WTC11 (cell line): ENCODE measurements at regions not wholly inside any gene's neighbourhood (a gene's known extent, or its start where the extent isn't known, plus 50 kb on each side); places are given as distances from the start of the nearest gene placed in this dataset.

ENCODE experiments used
- ATAC-seq: fragments of 200-7000 bp; cut with Tn5 transposase; 2 replicates; pipeline ENCODE4 v1.10.0; 2021; ENCODE audit warnings: mild to moderate bottlenecking, moderate library complexity
- CTCF ChIA-PET: fragments of 300-600 bp; sonication (Branson Sonifier 250); formaldehyde crosslinking; loops from one replicate; lab custom pipeline; 2021; ENCODE audit warnings: antibody characterized with exemption; lab: Charles Lee
- POLR2A ChIA-PET: fragments of 350-600 bp; sonication (Branson Sonifier 250); formaldehyde crosslinking; loops from one replicate; lab custom pipeline; 2021; ENCODE audit warnings: antibody characterized with exemption; lab: Charles Lee
- DNase-seq: peaks from one replicate; pipeline ENCODE4 v3.0.0; 2021; ENCODE audit warnings: low spot score
- H3K27ac Mint-ChIP-seq: 2 replicates; pipeline ENCODE4 v1.8.0; 2021; ENCODE audit warnings: mixed read lengths
- H3K27me3 Mint-ChIP-seq: 2 replicates; pipeline ENCODE4 v1.8.0; 2021; ENCODE audit warnings: low read depth, mild to moderate bottlenecking, moderate library complexity, mixed read lengths
- H3K36me3 Mint-ChIP-seq: 2 replicates; pipeline ENCODE4 v1.8.0; 2021; ENCODE audit warnings: mixed read lengths
- H3K4me1 Mint-ChIP-seq: 2 replicates; pipeline ENCODE4 v1.8.0; 2022; ENCODE audit warnings: mixed read lengths
- H3K4me3 Mint-ChIP-seq: 2 replicates; pipeline ENCODE4 v1.8.0; 2021; ENCODE audit warnings: mild to moderate bottlenecking, moderate library complexity, mixed read lengths
- H3K9me3 Mint-ChIP-seq: 2 replicates; pipeline ENCODE4 v1.8.0; 2021; ENCODE audit warnings: mixed read lengths
- CREB1 ChIP-seq: sonication (generic); formaldehyde crosslinking; IDR thresholded peaks from 2 replicates; pipeline ENCODE4 v1.8.0; 2023; ENCODE audit warnings: mild to moderate bottlenecking, missing genetic modification reagents
- EMX1 ChIP-seq: fragments of 250-450 bp; sonication (Bioruptor Pico); IDR thresholded peaks from 2 replicates; pipeline ENCODE4 v1.8.0; 2021; ENCODE audit warnings: mild to moderate bottlenecking
- IRF2 ChIP-seq: sonication (generic); formaldehyde crosslinking; IDR thresholded peaks from 2 replicates; pipeline ENCODE4 v1.8.0; 2022; ENCODE audit warnings: low read depth, missing genetic modification reagents, borderline replicate concordance
- NFE2L1 ChIP-seq: sonication (generic); formaldehyde crosslinking; IDR thresholded peaks from 2 replicates; pipeline ENCODE4 v1.8.1; 2023; ENCODE audit warnings: missing genetic modification reagents
- NFYB ChIP-seq: sonication (generic); formaldehyde crosslinking; conservative IDR thresholded peaks from 2 replicates; pipeline ENCODE4 v1.8.0; 2022; ENCODE audit warnings: low read depth, missing genetic modification reagents
- NR1H2 ChIP-seq: sonication (generic); formaldehyde crosslinking; IDR thresholded peaks from 2 replicates; pipeline ENCODE4 v1.9.0; 2021; ENCODE audit warnings: mild to moderate bottlenecking, moderate library complexity, missing genetic modification reagents
- RELA ChIP-seq: sonication (generic); formaldehyde crosslinking; IDR thresholded peaks from 2 replicates; pipeline ENCODE4 v1.8.1; 2022; ENCODE audit warnings: missing genetic modification reagents, mild to moderate bottlenecking, borderline replicate concordance
- SMAD3 ChIP-seq: sonication (generic); formaldehyde crosslinking; IDR thresholded peaks from 2 replicates; pipeline ENCODE4 v1.8.0; 2022; ENCODE audit warnings: missing genetic modification reagents, mild to moderate bottlenecking, borderline replicate concordance
- ZNF138 ChIP-seq: sonication (generic); formaldehyde crosslinking; conservative IDR thresholded peaks from 2 replicates; pipeline ENCODE4 v1.8.1; 2022; ENCODE audit warnings: mild to moderate bottlenecking, moderate library complexity, missing genetic modification reagents
- ZNF671 ChIP-seq: fragments of 250-450 bp; sonication (Bioruptor Pico); IDR thresholded peaks from 2 replicates; pipeline ENCODE4 v1.8.0; 2021; ENCODE audit warnings: mild to moderate bottlenecking
- TF ChIP-seq, protein P1 (sequence below): sonication (generic); formaldehyde crosslinking; conservative IDR thresholded peaks from 2 replicates; pipeline ENCODE4 v1.8.1; 2023; ENCODE audit warnings: mild to moderate bottlenecking, low read depth, missing genetic modification reagents, moderate library complexity
- TF ChIP-seq, protein P2 (sequence below): sonication (generic); formaldehyde crosslinking; IDR thresholded peaks from 2 replicates; pipeline ENCODE4 v1.8.0; 2023; ENCODE audit warnings: mild to moderate bottlenecking, missing genetic modification reagents
- TF ChIP-seq, protein P3 (sequence below): sonication (generic); formaldehyde crosslinking; IDR thresholded peaks from 2 replicates; pipeline ENCODE4 v1.8.0; 2022; ENCODE audit warnings: missing genetic modification reagents
- TF ChIP-seq, protein P4 (sequence below): fragments of 250-450 bp; sonication (Bioruptor Pico); IDR thresholded peaks from 2 replicates; pipeline ENCODE4 v2.1.2; 2022; ENCODE audit warnings: mild to moderate bottlenecking, moderate library complexity
- TF ChIP-seq, protein P5 (sequence below): sonication (generic); formaldehyde crosslinking; IDR thresholded peaks from 2 replicates; pipeline ENCODE4 v1.8.1; 2023; ENCODE audit warnings: mild to moderate bottlenecking, missing genetic modification reagents
- TF ChIP-seq, protein P6 (sequence below): sonication (generic); formaldehyde crosslinking; IDR thresholded peaks from 2 replicates; pipeline ENCODE4 v1.8.0; 2022; ENCODE audit warnings: mild to moderate bottlenecking, missing genetic modification reagents
- TF ChIP-seq, protein P7 (sequence below): sonication (generic); formaldehyde crosslinking; IDR thresholded peaks from 2 replicates; pipeline ENCODE4 v1.8.1; 2022; ENCODE audit warnings: mild to moderate bottlenecking, moderate library complexity, missing genetic modification reagents
- TF ChIP-seq, protein P8 (sequence below): fragments of 250-450 bp; sonication (Bioruptor Pico); IDR thresholded peaks from 2 replicates; pipeline ENCODE4 v1.9.0; 2021; ENCODE audit warnings: mild to moderate bottlenecking, borderline replicate concordance

DNA sequence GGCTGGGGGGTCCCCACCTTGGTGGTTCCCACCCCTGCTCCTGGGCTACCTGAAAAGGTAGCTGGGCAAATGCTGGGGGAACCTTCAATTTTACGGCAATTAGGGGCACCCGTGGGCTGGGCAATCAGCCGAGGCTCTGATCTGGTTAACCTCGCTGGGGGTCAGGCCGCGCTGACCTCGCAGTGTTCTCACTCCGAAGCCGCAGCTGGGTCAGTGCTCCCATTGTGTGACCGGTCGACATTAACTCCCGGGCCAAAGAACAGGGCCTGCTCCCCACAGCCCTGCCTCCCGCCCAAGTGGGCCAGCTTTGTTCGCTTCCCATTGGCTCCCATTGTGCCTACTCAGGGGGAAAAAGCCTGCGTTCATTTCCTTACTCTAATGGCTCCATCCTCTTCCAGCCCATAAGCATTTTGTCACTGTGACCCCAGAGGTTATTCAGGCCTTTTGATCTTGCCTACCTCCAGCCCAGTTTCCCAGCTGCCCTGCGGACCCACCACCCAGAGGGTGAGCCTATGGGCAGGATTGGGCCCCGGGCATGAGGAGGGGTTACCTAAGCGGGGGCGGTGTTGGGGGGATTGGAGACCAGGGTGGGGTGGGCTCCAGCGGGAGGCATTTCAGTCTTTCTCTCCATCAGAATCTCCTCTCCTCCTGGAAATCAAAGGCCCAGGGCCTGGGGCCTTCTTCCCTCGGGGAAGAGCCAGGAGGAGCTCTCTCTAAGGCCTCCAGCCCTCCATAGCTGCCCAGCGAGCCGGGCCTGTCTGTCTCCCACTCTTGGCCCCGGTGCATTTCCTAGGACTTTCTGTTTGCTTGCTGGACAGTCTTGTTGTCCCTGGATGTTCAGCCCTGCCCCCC is 90.1 kb downstream of the MYCN start:
- H3K27me3 Mint-ChIP-seq = peaks cover 3% of the 10 kb centered on the region; the same call in 1 of the 2 replicates
- DNase-seq = no peak
- ATAC-seq = no peak
- POLR2A ChIA-PET = interaction anchor here (0.6 kb wide), 1 partner anchor 154 kb away, joined by 9 read pairs; no protein-coding TSS in a partner anchor
- H3K4me1 Mint-ChIP-seq = peaks cover 51% of the 10 kb centered on the region
- no peak overlapping the region for H3K27ac Mint-ChIP-seq
- H3K36me3 Mint-ChIP-seq = no peaks in the 10 kb centered on the region
- no peaks in the 10 kb centered on the region for H3K9me3 Mint-ChIP-seq
- CTCF ChIA-PET = interaction anchor here (1.0 to 1.8 kb wide), 3 partner anchors 11 to 252 kb away, joined by 3 to 4 read pairs (median 3); no protein-coding TSS in a partner anchor
- no peak overlapping the region for H3K4me3 Mint-ChIP-seq
- TF ChIP-seq ZNF138 (no peak), SMAD3 (no peak), RELA (no peak), NFE2L1 (CRISPR knock-in tag) (no peak), ZNF671 (CRISPR knock-in tag) (no peak), IRF2 (CRISPR knock-in tag) (no peak), CREB1 (CRISPR knock-in tag) (no peak), EMX1 (CRISPR knock-in tag) (no peak), NFYB (CRISPR knock-in tag) (no peak), NR1H2 (CRISPR knock-in tag) (no peak)
- TF ChIP-seq, protein P1, sequence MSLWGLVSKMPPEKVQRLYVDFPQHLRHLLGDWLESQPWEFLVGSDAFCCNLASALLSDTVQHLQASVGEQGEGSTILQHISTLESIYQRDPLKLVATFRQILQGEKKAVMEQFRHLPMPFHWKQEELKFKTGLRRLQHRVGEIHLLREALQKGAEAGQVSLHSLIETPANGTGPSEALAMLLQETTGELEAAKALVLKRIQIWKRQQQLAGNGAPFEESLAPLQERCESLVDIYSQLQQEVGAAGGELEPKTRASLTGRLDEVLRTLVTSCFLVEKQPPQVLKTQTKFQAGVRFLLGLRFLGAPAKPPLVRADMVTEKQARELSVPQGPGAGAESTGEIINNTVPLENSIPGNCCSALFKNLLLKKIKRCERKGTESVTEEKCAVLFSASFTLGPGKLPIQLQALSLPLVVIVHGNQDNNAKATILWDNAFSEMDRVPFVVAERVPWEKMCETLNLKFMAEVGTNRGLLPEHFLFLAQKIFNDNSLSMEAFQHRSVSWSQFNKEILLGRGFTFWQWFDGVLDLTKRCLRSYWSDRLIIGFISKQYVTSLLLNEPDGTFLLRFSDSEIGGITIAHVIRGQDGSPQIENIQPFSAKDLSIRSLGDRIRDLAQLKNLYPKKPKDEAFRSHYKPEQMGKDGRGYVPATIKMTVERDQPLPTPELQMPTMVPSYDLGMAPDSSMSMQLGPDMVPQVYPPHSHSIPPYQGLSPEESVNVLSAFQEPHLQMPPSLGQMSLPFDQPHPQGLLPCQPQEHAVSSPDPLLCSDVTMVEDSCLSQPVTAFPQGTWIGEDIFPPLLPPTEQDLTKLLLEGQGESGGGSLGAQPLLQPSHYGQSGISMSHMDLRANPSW (CRISPR knock-in tag) = no peak
- TF ChIP-seq, protein P2, sequence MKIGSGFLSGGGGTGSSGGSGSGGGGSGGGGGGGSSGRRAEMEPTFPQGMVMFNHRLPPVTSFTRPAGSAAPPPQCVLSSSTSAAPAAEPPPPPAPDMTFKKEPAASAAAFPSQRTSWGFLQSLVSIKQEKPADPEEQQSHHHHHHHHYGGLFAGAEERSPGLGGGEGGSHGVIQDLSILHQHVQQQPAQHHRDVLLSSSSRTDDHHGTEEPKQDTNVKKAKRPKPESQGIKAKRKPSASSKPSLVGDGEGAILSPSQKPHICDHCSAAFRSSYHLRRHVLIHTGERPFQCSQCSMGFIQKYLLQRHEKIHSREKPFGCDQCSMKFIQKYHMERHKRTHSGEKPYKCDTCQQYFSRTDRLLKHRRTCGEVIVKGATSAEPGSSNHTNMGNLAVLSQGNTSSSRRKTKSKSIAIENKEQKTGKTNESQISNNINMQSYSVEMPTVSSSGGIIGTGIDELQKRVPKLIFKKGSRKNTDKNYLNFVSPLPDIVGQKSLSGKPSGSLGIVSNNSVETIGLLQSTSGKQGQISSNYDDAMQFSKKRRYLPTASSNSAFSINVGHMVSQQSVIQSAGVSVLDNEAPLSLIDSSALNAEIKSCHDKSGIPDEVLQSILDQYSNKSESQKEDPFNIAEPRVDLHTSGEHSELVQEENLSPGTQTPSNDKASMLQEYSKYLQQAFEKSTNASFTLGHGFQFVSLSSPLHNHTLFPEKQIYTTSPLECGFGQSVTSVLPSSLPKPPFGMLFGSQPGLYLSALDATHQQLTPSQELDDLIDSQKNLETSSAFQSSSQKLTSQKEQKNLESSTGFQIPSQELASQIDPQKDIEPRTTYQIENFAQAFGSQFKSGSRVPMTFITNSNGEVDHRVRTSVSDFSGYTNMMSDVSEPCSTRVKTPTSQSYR (CRISPR knock-in tag) = no peak
- TF ChIP-seq, protein P3, sequence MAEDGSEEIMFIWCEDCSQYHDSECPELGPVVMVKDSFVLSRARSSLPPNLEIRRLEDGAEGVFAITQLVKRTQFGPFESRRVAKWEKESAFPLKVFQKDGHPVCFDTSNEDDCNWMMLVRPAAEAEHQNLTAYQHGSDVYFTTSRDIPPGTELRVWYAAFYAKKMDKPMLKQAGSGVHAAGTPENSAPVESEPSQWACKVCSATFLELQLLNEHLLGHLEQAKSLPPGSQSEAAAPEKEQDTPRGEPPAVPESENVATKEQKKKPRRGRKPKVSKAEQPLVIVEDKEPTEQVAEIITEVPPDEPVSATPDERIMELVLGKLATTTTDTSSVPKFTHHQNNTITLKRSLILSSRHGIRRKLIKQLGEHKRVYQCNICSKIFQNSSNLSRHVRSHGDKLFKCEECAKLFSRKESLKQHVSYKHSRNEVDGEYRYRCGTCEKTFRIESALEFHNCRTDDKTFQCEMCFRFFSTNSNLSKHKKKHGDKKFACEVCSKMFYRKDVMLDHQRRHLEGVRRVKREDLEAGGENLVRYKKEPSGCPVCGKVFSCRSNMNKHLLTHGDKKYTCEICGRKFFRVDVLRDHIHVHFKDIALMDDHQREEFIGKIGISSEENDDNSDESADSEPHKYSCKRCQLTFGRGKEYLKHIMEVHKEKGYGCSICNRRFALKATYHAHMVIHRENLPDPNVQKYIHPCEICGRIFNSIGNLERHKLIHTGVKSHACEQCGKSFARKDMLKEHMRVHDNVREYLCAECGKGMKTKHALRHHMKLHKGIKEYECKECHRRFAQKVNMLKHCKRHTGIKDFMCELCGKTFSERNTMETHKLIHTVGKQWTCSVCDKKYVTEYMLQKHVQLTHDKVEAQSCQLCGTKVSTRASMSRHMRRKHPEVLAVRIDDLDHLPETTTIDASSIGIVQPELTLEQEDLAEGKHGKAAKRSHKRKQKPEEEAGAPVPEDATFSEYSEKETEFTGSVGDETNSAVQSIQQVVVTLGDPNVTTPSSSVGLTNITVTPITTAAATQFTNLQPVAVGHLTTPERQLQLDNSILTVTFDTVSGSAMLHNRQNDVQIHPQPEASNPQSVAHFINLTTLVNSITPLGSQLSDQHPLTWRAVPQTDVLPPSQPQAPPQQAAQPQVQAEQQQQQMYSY = no peak
- TF ChIP-seq, protein P4, sequence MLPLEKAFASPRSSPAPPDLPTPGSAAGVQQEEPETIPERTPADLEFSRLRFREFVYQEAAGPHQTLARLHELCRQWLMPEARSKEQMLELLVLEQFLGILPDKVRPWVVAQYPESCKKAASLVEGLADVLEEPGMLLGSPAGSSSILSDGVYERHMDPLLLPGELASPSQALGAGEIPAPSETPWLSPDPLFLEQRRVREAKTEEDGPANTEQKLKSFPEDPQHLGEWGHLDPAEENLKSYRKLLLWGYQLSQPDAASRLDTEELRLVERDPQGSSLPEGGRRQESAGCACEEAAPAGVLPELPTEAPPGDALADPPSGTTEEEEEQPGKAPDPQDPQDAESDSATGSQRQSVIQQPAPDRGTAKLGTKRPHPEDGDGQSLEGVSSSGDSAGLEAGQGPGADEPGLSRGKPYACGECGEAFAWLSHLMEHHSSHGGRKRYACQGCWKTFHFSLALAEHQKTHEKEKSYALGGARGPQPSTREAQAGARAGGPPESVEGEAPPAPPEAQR = no peak
- TF ChIP-seq, protein P5, sequence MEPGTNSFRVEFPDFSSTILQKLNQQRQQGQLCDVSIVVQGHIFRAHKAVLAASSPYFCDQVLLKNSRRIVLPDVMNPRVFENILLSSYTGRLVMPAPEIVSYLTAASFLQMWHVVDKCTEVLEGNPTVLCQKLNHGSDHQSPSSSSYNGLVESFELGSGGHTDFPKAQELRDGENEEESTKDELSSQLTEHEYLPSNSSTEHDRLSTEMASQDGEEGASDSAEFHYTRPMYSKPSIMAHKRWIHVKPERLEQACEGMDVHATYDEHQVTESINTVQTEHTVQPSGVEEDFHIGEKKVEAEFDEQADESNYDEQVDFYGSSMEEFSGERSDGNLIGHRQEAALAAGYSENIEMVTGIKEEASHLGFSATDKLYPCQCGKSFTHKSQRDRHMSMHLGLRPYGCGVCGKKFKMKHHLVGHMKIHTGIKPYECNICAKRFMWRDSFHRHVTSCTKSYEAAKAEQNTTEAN = no peak
- TF ChIP-seq, protein P6, sequence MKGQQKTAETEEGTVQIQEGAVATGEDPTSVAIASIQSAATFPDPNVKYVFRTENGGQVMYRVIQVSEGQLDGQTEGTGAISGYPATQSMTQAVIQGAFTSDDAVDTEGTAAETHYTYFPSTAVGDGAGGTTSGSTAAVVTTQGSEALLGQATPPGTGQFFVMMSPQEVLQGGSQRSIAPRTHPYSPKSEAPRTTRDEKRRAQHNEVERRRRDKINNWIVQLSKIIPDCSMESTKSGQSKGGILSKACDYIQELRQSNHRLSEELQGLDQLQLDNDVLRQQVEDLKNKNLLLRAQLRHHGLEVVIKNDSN = no peak
- TF ChIP-seq, protein P7, sequence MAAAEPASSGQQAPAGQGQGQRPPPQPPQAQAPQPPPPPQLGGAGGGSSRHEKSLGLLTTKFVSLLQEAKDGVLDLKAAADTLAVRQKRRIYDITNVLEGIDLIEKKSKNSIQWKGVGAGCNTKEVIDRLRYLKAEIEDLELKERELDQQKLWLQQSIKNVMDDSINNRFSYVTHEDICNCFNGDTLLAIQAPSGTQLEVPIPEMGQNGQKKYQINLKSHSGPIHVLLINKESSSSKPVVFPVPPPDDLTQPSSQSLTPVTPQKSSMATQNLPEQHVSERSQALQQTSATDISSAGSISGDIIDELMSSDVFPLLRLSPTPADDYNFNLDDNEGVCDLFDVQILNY (CRISPR knock-in tag) = no peak
- TF ChIP-seq, protein P8, sequence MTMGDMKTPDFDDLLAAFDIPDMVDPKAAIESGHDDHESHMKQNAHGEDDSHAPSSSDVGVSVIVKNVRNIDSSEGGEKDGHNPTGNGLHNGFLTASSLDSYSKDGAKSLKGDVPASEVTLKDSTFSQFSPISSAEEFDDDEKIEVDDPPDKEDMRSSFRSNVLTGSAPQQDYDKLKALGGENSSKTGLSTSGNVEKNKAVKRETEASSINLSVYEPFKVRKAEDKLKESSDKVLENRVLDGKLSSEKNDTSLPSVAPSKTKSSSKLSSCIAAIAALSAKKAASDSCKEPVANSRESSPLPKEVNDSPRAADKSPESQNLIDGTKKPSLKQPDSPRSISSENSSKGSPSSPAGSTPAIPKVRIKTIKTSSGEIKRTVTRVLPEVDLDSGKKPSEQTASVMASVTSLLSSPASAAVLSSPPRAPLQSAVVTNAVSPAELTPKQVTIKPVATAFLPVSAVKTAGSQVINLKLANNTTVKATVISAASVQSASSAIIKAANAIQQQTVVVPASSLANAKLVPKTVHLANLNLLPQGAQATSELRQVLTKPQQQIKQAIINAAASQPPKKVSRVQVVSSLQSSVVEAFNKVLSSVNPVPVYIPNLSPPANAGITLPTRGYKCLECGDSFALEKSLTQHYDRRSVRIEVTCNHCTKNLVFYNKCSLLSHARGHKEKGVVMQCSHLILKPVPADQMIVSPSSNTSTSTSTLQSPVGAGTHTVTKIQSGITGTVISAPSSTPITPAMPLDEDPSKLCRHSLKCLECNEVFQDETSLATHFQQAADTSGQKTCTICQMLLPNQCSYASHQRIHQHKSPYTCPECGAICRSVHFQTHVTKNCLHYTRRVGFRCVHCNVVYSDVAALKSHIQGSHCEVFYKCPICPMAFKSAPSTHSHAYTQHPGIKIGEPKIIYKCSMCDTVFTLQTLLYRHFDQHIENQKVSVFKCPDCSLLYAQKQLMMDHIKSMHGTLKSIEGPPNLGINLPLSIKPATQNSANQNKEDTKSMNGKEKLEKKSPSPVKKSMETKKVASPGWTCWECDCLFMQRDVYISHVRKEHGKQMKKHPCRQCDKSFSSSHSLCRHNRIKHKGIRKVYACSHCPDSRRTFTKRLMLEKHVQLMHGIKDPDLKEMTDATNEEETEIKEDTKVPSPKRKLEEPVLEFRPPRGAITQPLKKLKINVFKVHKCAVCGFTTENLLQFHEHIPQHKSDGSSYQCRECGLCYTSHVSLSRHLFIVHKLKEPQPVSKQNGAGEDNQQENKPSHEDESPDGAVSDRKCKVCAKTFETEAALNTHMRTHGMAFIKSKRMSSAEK (CRISPR knock-in tag) = no peak
